GM18499 (cell line): ENCODE measurements at regions not wholly inside any gene's neighbourhood (a gene's known extent, or its start where the extent isn't known, plus 50 kb on each side); places are given as distances from the start of the nearest gene placed in this dataset.

ENCODE experiments used
- ATAC-seq: cut with Tn5 transposase; IDR thresholded peaks from one replicate; pipeline ENCODE4 v1.9.1; 2021; ENCODE audit warnings: moderate number of reproducible peaks; ENCODE audit not compliant: insufficient read depth, unreplicated experiment

DNA sequence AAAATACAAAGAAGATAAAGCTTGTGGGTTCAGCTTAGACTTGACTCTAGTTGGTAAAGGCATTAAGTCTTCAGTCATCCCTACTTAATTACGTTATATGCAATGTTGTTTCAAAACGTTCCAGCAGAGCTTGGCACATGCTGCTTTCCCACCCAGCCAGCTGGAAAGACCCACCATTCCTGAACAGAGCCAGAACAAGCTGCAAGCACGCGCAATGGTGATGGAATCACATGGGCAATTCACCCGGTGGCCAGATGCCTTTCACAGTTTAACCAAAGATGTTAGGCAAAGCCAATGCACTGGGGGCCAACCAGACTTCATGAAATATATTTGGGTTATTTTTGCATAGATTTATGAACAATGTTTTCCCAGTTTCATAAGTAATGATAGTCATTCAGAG is 123.4 kb upstream of the CDH20 start:
- ATAC-seq: no peak

DNA sequence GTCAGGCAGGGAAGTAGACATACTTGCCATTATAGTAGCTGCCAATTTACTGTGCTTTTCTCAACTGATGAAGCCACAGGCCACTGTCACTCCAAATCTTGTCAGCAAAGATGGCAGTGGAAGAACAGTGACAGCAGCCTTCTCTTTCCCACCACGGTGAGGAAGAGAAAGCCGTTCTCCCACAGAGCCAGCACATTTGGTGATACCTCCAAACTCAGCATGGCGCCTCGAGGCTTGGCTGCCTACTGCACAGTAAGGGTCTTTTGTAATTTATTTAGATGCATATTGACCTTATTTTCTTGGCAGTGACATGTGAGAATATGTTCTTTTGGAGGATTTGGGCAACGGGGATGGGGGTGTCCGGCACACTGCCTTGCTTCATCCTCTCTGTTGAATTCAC is 117.2 kb upstream of the CDH20 start:
- ATAC-seq: no peak

GRCh38 chr18:61222206-61222605 is 111.0 kb upstream of the CDH20 start:
- no peak for ATAC-seq

DNA sequence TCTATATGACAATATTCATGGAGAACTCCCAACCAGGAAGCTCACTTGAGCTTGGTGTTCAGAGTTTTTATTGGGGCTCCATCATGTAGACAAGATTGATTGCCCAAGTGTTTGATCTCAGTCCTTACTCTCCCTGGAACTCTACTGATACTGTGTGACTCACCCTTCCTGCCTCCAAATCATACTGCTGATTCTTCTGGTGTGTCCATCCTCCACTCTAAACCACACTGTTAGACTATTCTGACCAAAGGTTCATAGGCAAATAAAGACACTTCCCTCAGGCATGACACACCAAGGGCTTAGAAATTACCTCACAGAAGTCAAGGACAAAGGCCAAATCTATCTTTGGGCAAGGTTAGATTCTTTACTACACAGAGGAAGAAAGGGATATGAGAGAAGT is 107.9 kb upstream of the CDH20 start:
- ATAC-seq: no peak

DNA sequence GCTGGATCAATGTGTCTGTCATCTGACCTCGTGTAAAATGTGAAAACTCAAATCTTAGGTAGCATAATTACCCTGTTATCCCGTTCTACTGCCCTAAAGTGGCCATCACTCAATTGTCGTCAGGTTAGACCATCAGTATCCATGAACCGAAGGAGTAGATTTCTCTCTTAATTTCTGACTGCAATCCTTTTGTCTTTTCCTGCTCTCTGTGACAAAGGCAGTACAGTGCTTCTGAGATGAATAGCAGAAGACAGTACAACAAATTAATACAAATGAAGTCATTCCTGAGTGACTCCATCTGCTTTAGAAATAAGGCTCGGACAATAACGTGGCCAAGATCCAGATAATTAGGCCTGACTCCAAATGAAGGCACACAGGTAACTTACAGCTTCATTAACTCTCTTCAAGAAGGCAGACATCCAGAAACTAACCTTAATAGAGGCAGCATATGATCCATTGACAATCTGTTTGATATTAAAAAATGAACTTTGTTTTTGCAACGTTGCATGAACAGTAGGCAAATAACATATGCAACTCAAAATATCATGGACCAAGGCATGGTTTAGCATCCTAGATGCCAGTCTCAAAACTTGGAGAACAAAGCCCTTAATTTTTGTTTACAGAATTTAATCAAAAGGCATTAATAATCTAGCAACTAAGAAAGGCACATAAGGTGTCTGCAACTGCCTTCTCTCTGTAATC is 96.7 kb upstream of the CDH20 start:
- ATAC-seq: no peak

GRCh38 chr18:61237529-61237928 is 95.7 kb upstream of the CDH20 start:
- no peak for ATAC-seq

DNA sequence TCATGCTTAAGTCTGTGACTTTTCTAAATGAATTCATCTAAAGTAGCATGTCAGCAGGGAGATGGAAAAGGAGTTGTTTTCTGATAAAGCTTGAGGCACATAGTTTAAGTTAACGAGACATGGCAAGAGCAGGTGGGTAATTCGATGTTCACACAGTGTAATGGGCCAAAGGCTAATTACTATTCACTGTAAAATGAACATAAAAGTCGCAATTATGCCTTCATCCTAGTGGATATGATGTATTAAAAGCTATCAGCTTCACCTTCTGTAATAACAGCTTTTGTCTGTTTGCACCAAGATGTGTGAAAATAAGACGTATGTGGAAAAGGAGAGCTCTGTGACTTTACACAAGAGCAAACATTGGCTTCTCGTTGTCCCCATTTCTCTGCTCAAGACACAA is 94.2 kb upstream of the CDH20 start:
- ATAC-seq: no peak

DNA sequence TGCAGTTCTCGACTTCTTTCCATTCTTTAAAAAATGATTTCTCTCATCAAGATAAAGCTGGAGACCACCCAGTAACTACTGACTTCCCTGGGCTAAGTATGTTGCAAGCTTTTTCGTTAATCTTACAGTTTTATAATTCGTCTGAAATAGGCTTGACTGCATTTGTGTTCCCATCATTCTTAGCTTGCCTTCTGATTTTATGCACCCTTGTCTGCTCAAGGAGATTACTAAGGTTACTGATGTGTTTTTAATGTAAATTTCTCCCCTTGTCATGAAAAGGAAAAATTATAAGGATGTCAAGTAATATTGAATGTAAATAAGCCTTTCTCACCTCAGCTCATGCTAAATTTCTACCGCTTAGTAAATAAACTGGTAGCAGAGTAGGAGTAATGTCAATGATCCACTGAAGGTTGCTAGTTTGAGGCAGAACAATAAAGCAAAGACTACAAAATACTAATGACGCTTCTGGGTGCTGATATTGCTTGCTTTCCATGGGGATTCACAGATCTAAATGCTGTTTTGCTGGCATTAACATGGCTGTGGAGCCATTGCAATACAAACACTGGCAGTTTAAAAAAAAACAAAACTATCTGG is 91.9 kb upstream of the CDH20 start:
- ATAC-seq: no peak

GRCh38 chr18:61244632-61245031 is 88.6 kb upstream of the CDH20 start:
- ATAC-seq: no peak

- no peak for ATAC-seq
Observed at GRCh38 chr18:61245276-61245675, 88.0 kb upstream of the CDH20 start.

DNA sequence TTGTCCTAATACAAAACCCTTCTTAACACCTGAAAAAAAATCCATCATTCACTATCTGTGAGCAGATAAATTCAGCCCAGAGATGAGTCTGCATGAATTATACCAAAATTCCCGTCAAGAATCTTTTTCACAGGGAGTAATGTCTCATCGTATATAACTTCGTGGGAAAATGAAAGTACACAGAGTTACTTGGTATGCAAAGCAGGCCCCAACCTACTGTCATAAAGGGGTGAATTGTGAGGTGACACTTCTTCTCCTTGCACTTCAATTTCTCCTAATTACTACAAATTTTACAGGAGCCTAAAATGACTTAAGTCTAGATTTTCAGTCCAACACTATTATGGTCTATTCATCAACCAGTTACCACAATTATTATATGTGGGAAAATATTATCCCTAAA is 84.6 kb upstream of the CDH20 start:
- ATAC-seq: no peak

DNA sequence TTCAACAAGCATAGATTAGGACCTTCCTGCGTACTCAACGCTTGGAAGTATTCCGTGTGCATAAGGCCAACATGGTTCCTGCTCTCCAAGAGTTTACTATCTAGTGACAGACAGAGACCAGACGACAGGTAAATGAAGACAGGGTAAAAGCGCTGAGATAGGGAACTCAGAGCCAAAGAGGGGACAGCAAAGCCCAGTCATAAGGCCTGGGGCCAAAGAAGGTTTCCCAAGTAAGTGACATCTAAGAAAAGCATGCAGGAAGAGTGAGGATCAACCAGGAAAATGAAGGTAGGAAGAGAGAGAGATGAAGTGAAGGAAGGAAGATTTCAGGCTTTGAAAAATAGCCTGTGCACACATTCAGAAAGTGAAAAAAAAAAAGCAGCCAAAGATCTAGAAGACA is 76.9 kb upstream of the CDH20 start:
- no peak for ATAC-seq

- no peak for ATAC-seq
Observed at GRCh38 chr18:61261870-61262269, 71.4 kb upstream of the CDH20 start.

- no peak for ATAC-seq
Observed at GRCh38 chr18:61272793-61273192, 60.4 kb upstream of the CDH20 start.

GRCh38 chr18:61273533-61273932 is 59.7 kb upstream of the CDH20 start:
- ATAC-seq: no peak

GRCh38 chr18:61274416-61274960 is 58.7 kb upstream of the CDH20 start:
- ATAC-seq: no peak

DNA sequence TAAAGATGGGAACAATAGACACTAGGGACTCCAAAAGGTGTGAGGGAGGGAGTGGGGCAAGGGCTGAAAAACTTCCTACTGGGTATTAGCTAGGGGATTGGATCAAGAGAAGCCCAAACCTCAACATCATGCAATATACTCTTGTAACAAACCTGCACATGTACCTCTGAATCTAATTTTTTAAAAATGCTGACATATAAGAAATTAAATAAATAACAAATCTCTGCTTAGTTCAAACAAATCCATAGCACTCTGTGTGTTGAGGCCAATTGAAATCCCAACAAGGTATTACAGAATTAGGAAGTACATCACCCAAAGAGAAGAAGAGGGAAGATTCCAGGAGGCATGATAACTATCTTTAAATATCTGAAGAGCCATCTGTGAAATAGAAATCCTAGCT is 55.4 kb upstream of the CDH20 start:
- ATAC-seq: no peak

DNA sequence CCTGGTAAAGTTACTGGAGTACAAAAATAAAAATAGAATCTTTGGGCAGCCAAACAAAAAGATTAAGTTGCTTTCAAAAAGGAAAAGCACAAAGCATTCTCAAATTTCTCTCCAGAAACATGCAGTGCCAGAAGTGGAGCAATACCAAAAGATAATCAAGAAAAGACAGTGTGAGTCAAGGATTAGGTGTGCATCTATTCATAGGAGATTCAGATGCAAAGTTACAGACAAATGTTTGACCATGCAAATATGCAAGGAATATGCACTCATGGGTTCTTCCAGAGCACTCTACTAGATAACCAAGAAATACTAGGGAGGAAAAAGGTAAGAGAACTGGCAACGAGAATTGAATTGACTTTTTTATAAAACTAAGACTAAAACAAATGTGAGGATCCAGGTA is 51.8 kb upstream of the CDH20 start:
- ATAC-seq: no peak

- no peak for ATAC-seq
Observed at GRCh38 chr18:61282926-61283325, 50.3 kb upstream of the CDH20 start.
